ENCODE measurements at regions not wholly inside any gene's neighbourhood (a gene's known extent, or its start where the extent isn't known, plus 50 kb on each side); places are given as distances from the start of the nearest gene placed in this dataset.

DNA sequence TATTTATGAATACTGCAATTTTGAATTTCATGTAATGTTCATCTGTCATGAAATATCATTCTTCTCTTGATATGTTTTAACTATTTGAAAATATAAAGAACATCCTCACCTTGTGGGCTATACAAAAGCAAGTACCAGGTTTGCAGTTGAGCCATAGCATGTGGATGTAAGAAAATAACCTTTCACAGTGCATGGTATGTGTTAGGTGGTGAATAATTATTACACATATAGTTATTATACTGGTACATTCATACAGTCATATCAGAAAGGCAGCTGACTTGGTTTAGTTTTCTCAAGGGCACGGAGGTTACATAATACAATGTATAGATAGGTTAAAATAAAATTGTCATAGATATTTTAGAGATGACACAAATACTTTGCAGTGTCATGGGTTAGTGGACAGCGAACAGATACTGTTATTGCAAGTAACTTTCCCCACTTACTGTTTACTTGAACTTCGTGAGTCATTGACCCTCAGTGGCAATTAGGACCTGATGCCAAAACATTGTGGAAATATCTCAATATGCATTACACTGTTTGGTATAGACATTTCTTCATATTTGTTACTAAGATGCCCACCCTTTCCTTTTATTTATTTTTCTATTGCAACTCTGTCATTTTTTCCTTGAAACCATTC is 445.4 kb upstream of the GOT2 start:
- no peak for DNase-seq

DNA sequence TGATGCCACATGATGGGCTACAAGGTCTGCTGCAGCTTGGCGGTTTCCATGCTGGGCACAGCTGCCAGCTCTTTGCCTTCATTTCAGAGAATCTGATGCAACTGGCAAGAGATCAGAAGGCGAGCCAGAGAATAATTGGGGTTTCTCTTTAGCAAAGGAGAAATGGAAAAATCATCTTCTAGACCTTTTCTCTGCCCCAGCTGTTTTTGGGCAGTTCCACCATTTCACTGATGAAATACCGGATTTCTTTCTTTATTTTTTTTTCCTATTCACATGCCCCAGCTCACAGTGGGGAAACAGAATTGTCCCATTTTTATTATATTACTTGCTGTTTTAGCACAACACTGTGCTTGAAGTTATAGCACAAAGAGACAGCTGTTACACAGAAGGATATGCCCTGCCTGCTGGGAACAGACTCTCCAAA is 439.3 kb upstream of the GOT2 start:
- no peak for DNase-seq

GRCh38 chr16:59170099-59170712 is 436.1 kb upstream of the GOT2 start:
- no peak for DNase-seq

GRCh38 chr16:59169168-59169567 is 435.1 kb upstream of the GOT2 start:
- DNase-seq, result no peak

DNA sequence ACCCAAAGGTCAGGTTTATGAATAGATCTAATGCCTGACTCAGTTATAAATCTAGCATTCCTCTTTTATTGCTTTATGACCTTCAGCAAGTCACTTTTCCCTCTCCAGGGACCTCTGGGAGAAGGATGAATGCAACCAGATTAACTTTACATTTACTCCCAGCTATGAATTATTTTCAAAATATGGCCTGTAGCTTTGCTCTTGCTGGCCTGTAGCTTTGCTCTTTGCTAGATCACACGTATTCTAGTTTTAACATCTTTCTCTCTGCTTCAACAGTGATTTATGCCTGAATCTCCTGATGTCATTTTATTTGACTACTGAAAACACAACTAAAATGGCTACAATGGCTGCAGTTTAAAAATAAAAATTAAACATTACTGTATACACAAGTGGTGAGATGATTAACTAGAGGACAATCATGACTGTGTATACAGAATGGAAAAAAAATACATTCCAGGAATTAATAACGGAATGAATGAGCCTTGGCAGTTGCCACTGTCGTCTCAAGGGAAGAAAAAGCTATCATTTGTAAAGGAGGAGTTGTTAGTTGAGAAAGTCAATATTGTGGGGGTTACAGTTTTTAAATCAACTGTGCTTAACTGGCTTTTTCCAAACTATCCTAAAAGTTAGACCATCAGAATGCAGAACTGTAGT is 434.5 kb upstream of the GOT2 start:
- no peak for DNase-seq

DNA sequence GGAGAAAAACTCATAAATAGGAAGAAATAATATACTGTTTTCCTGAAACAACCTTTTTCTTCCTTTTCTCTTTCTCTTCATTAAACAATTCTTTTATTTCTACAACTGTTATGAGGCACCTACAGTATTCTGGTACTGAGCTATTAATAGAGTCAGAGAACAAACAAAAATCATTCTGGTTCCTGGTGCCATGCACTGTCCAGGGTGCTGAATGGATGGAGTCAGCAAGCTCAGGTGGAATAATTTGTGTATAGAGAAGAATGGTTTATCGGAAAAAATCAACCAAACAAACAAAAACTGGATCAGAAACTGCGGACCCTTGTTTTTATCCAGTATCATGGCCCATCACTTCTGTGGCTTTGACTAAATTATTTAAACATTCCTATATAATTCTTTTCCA is 430.3 kb upstream of the GOT2 start:
- no peak for DNase-seq

DNA sequence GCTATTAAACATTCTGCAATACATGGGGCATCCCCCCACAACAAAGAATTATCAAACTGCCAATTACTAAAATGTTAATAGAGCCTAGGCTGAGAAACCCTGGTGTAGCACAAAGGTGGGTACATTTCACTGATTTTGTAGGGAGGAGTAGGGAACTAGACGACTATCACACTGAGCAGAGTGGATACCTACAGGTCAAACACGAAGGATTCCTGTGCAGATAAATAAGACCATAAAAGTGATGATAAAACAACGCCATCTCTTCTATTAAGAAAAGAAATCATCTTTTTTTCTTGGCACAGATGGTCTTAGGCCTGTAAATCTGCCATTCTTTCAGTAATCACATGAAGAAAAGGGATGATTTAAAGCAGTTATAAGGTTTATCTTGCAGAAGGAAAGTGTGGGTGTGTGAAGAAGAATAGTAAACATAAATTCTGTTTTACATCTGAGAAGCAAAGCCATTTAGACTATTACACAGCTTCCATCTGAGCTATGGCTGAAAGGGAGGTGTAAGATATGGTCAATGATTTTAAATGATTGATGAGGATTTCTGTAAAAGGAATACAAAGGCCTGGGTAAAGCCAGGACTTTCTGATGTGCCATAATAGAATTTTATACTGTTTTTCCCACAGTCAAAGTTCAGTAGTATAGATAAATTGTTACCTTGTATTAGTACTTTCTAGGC is 429.4 kb upstream of the GOT2 start:
- DNase-seq, result no peak

DNA sequence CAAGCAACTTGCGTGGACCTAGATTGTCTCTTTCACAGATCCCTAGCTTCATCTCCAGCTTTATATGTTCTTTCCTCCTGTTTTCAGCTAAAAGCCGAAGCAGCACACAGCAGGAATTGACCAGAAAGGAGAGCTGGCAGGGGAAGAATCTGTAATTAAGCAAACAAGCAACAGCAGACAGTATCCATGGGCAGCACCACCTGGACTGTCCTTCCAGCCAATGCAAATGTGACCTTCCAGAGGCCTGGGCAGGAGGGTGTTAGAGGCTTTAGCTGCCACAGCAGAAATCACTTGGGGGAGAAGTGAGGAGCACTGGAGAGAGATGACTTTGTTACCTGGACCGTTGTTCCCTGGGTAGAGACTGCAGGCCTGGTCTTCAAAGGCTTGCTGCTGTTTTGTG is 427.6 kb upstream of the GOT2 start:
- no peak for DNase-seq

DNA sequence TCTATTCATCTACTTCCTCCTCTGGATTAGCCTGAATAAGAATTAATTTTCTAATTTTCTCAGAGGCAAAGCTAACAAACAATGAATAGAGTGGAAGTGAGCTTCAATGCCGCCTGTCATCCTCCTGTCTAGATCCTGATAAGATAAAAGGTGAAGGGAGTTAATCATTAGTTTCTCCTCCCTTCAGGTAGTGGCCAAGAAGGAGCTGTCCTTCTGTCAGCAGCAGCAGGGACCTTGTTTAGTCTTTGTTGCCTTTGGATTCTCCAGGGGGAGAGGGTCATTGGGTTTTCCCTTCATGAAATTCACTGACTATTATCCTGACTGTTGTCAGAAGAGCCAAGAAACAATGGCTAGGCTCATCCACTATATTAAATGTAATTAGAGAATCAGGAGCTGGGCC is 420.2 kb upstream of the GOT2 start:
- DNase-seq, result no peak

DNA sequence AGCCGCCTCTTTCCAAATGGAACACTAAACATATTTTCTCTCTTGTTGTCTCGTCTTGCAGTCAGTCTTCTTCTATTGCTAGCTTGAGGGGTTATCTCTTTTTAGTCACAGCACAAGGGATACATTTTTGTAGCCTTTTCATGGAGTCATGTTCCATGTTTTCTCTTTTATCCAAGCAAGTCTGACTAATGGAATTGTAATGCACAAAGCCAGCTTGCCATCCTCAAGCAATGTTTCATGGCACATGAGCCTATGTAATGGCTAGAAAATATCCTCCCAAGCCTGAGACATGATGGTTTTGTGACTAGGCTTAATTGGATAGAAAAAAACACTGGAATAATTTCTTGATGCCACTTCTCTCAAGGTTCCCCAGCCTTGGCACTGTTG is 414.6 kb upstream of the GOT2 start:
- no peak for DNase-seq

GRCh38 chr16:59148056-59148768 is 414.1 kb upstream of the GOT2 start:
- DNase-seq, result no peak

- no peak for DNase-seq
These were observed 412.0 kb upstream of the GOT2 start for GRCh38 chr16:59146140-59146539.

- DNase-seq, result no peak
These were observed 410.7 kb upstream of the GOT2 start for GRCh38 chr16:59144841-59145240.

DNA sequence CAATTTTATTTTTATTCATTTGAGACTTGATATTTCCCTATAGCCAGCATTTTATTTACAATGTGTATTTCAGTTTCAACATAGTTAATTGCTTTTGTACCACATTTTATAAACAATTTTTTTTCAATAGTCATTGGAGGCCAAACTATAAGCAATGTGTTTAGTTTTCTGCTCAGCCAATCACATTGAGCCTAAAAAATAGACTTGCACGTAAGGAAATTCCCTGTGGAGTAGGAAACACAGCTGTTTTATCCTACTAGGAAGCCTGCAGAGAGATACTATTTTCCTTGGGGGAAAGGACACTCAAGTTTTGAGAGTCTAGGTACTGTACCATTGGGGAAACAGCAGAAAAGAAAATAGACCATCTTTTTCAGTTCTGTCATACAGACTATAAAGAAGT is 410.2 kb upstream of the GOT2 start:
- DNase-seq, result no peak

GRCh38 chr16:59126486-59126885 is 392.4 kb upstream of the GOT2 start:
- DNase-seq, result no peak

- no peak for DNase-seq
These were observed 389.9 kb upstream of the GOT2 start for GRCh38 chr16:59124056-59124455.

DNA sequence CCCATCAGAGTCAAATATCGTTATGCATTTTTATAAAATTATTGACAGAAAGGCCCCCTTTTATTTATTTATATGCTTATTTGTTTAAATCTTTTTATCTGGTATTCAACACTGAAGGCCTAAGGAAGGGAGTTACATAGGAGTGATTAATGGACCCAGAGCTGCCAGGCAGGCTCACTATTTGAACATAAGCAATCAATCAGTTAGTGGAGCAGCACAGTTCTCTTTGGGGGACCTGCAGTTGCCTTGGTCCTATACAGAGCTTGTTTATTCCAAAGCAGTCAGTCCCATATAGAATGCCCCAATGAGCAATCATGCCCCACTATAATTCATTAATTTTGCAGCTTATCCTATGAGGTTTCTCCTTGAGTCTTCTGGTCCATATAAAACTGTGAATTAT is 389.4 kb upstream of the GOT2 start:
- DNase-seq, result no peak

DNA sequence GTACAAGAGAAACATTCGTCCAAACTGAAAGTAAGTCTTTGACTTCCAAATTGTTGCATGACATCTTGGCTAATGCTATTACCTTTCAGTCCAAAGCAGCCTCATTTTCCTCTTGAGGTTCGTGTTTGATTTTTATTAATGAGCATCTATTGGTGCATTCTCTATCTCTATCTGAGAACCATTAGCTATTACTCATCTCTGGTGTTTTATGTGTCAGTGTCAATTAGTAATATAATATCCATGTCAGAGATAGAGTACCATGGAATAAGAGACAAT is 388.1 kb upstream of the GOT2 start:
- no peak for DNase-seq

GRCh38 chr16:59121411-59122261 is 387.5 kb upstream of the GOT2 start:
- DNase-seq, result no peak

- DNase-seq, result no peak
These were observed 382.6 kb upstream of the GOT2 start for GRCh38 chr16:59116744-59117143.

- DNase-seq, result no peak
These were observed 380.7 kb upstream of the GOT2 start for GRCh38 chr16:59114790-59115189.

GRCh38 chr16:59113004-59113670 is 379.0 kb upstream of the GOT2 start:
- no peak for DNase-seq
